GM23338 (cell line): ENCODE measurements at regions not wholly inside any gene's neighbourhood (a gene's known extent, or its start where the extent isn't known, plus 50 kb on each side); places are given as distances from the start of the nearest gene placed in this dataset.

ENCODE experiments used
- ATAC-seq: fragments of 200-7000 bp; cut with Tn5 transposase; 3 replicates; pipeline ENCODE4 v1.9.1; 2020
- DNase-seq: peaks from one replicate; pipeline ENCODE4 v3.0.0-alpha.2; 2015; ENCODE audit warnings: low spot score
- H2AFZ ChIP-seq: fragments of 200-600 bp; sonication (generic); 2 replicates; pipeline ENCODE4 v1.8.0; 2016; ENCODE audit warnings: antibody characterized with exemption, mild to moderate bottlenecking, moderate library complexity
- H3F3A ChIP-seq: fragments of 200-600 bp; sonication (generic); replicated peaks from 2 replicates; pipeline ENCODE4 v1.8.0; 2017; ENCODE audit warnings: antibody characterized with exemption, mixed run types, low read depth
- H3K27ac ChIP-seq: fragments of 200-600 bp; sonication (generic); 2 replicates; pipeline ENCODE4 v1.6.1; 2016; ENCODE audit warnings: low read depth
- H3K27me3 ChIP-seq: fragments of 200-600 bp; sonication (generic); 2 replicates; pipeline ENCODE4 v1.8.0; 2016; ENCODE audit warnings: mild to moderate bottlenecking, mixed run types, moderate library complexity; ENCODE audit not compliant: insufficient read depth
- H3K36me3 ChIP-seq: fragments of 200-600 bp; sonication (generic); 2 replicates; pipeline ENCODE4 v1.8.0; 2016; ENCODE audit warnings: mild to moderate bottlenecking; ENCODE audit not compliant: insufficient read depth
- H3K4me1 ChIP-seq: fragments of 200-600 bp; sonication (generic); 2 replicates; pipeline ENCODE4 v1.8.0; 2016; ENCODE audit warnings: mild to moderate bottlenecking, moderate library complexity; ENCODE audit not compliant: insufficient read depth
- H3K4me2 ChIP-seq: fragments of 200-600 bp; sonication (generic); 2 replicates; pipeline ENCODE4 v1.7.1; 2017; ENCODE audit warnings: mixed run types
- H3K4me3 ChIP-seq: fragments of 200-600 bp; sonication (generic); 2 replicates; pipeline ENCODE4 v1.6.1; 2016; ENCODE audit warnings: mixed run types
- H3K79me2 ChIP-seq: fragments of 200-600 bp; sonication (generic); replicated peaks from 2 replicates; pipeline ENCODE4 v1.8.0; 2017; ENCODE audit warnings: mild to moderate bottlenecking; ENCODE audit not compliant: insufficient read depth
- H3K9me2 ChIP-seq: fragments of 200-600 bp; sonication (generic); 2 replicates; pipeline ENCODE4 v1.8.0; 2017; ENCODE audit not compliant: insufficient read depth
- H4K20me1 ChIP-seq: fragments of 200-600 bp; sonication (generic); replicated peaks from 2 replicates; pipeline ENCODE4 v1.8.0; 2017; ENCODE audit warnings: mild to moderate bottlenecking; ENCODE audit not compliant: insufficient read depth
- H3K27ac Mint-ChIP-seq: 2 replicates; pipeline ENCODE4 v1.8.0; 2020; ENCODE audit warnings: inconsistent platforms, mild to moderate bottlenecking, moderate library complexity, mixed read lengths
- H3K27me3 Mint-ChIP-seq: 3 replicates; pipeline ENCODE4 v1.8.0; 2022; ENCODE audit warnings: low read depth, mild to moderate bottlenecking, moderate library complexity, mixed read lengths, inconsistent platforms; ENCODE audit not compliant: insufficient read depth, poor library complexity
- H3K36me3 Mint-ChIP-seq: 3 replicates; pipeline ENCODE4 v1.8.0; 2021; ENCODE audit warnings: low read depth, mild to moderate bottlenecking, inconsistent platforms, moderate library complexity, mixed read lengths
- H3K4me1 Mint-ChIP-seq: 3 replicates; pipeline ENCODE4 v1.8.0; 2020; ENCODE audit warnings: mild to moderate bottlenecking, inconsistent platforms, mixed read lengths
- H3K4me3 Mint-ChIP-seq: 3 replicates; pipeline ENCODE4 v1.8.0; 2021; ENCODE audit warnings: moderate library complexity, mild to moderate bottlenecking, inconsistent platforms, mixed read lengths
- H3K9me3 Mint-ChIP-seq: 3 replicates; pipeline ENCODE4 v1.8.0; 2020; ENCODE audit warnings: moderate library complexity, mild to moderate bottlenecking, inconsistent platforms, mixed read lengths
- CREB1 ChIP-seq: fragments of 250-450 bp; sonication (Bioruptor Pico); IDR thresholded peaks from 2 replicates; pipeline ENCODE4 v1.5.0; 2020; ENCODE audit warnings: low read depth, mild to moderate bottlenecking, moderate library complexity
- CTCF ChIP-seq, 2 experiments: fragments of 200-600 bp in 1 of 2; sonication (generic) in 1 of 2; conservative IDR thresholded peaks; 2 replicates each; pipeline versions ENCODE4 v1.5.1 to v1.6.1; 2016 to 2017; ENCODE audit warnings: antibody characterized with exemption in 2 of 2, low read depth in 2 of 2, mild to moderate bottlenecking in 2 of 2, moderate library complexity in 1 of 2
- ETS1 ChIP-seq: IDR thresholded peaks from 2 replicates; pipeline ENCODE4 v1.6.1; 2016; ENCODE audit warnings: antibody characterized with exemption
- EZH2 ChIP-seq: fragments of 200-600 bp; sonication (generic); IDR thresholded peaks from one replicate; pipeline ENCODE4 v1.8.0; 2017; ENCODE audit warnings: antibody characterized with exemption, mild to moderate bottlenecking, low read depth; ENCODE audit not compliant: unreplicated experiment
- EZH2phosphoT487 ChIP-seq: fragments of 200-600 bp; sonication (generic); IDR thresholded peaks from one replicate; pipeline ENCODE4 v1.8.1; 2018; ENCODE audit warnings: antibody characterized with exemption; ENCODE audit not compliant: unreplicated experiment
- JUNB ChIP-seq: IDR thresholded peaks from one replicate; pipeline ENCODE4 v1.6.1; 2016; ENCODE audit warnings: antibody characterized with exemption; ENCODE audit not compliant: unreplicated experiment
- NANOG ChIP-seq: IDR thresholded peaks from 2 replicates; pipeline ENCODE4 v1.6.1; 2016; ENCODE audit warnings: antibody characterized with exemption, borderline replicate concordance
- POLR2AphosphoS5 ChIP-seq: IDR thresholded peaks from 2 replicates; pipeline ENCODE4 v1.6.1; 2016; ENCODE audit warnings: antibody characterized with exemption, low read depth
- REST ChIP-seq: IDR thresholded peaks from one replicate; pipeline ENCODE4 v1.6.1; 2018; ENCODE audit warnings: antibody characterized with exemption; ENCODE audit not compliant: unreplicated experiment
- STAT1 ChIP-seq: IDR thresholded peaks from one replicate; pipeline ENCODE4 v1.6.1; 2016; ENCODE audit warnings: antibody characterized with exemption; ENCODE audit not compliant: unreplicated experiment
- ZNF114 ChIP-seq: fragments of 250-450 bp; sonication (Bioruptor Pico); IDR thresholded peaks from 2 replicates; pipeline ENCODE4 v1.5.0; 2020; ENCODE audit warnings: mild to moderate bottlenecking, moderate library complexity
- ZNF331 ChIP-seq: fragments of 250-450 bp; sonication (Bioruptor Pico); IDR thresholded peaks from 2 replicates; pipeline ENCODE4 v1.5.0; 2020; ENCODE audit warnings: low read depth, mild to moderate bottlenecking, moderate library complexity
- TF ChIP-seq, protein P1 (sequence below): fragments of 250-450 bp; sonication (Bioruptor Pico); IDR thresholded peaks from 2 replicates; pipeline ENCODE4 v1.5.0; 2020; ENCODE audit warnings: mild to moderate bottlenecking, moderate library complexity

GRCh38 chr17:73896966-73897365 lies 252.7 kb upstream of the SDK2 start:
- H3K9me2 ChIP-seq, result no peaks in the 10 kb centered on the region
- DNase-seq, result no peak
- no peaks in the 10 kb centered on the region for H3K36me3 ChIP-seq
- H2AFZ ChIP-seq, result no peak overlapping the region
- peaks cover 56% of the 10 kb centered on the region for H3K27me3 ChIP-seq
- Mint-ChIP-seq H3K9me3 (0 out of 3 replicates have a peak, but pooled peaks cover 4% of the 10 kb centered on the region), H3K4me1 (no peaks in the 10 kb centered on the region; the same call in none of the 3 replicates), H3K4me3 (no peak overlapping the region), H3K27me3 (peaks cover 26% of the 10 kb centered on the region), H3K27ac (no peak overlapping the region), H3K36me3 (no peaks in the 10 kb centered on the region)
- no peak overlapping the region for H3K4me3 ChIP-seq
- H3K4me1 ChIP-seq, result no peaks in the 10 kb centered on the region; the same call in 1 of the 2 replicates
- ATAC-seq, result no peak
- no peaks in the 10 kb centered on the region; the same call in 1 of the 2 replicates for H4K20me1 ChIP-seq
- no peaks in the 10 kb centered on the region for H3F3A ChIP-seq
- H3K4me2 ChIP-seq, result no peak overlapping the region
- no peak overlapping the region for H3K27ac ChIP-seq
- TF ChIP-seq ZNF331 (CRISPR knock-in tag) (no peak), EZH2phosphoT487 (no peak), NANOG (no peak), REST (no peak), ZNF114 (CRISPR knock-in tag) (no peak), POLR2AphosphoS5 (no peak), ETS1 (no peak), CREB1 (CRISPR knock-in tag) (no peak), JUNB (no peak), STAT1 (no peak), CTCF (conservative IDR thresholded peaks at IDR 0.05; ENCODE audit: low read depth in 2 of 2) (no peak), EZH2 (no peak)
- TF ChIP-seq, protein P1, sequence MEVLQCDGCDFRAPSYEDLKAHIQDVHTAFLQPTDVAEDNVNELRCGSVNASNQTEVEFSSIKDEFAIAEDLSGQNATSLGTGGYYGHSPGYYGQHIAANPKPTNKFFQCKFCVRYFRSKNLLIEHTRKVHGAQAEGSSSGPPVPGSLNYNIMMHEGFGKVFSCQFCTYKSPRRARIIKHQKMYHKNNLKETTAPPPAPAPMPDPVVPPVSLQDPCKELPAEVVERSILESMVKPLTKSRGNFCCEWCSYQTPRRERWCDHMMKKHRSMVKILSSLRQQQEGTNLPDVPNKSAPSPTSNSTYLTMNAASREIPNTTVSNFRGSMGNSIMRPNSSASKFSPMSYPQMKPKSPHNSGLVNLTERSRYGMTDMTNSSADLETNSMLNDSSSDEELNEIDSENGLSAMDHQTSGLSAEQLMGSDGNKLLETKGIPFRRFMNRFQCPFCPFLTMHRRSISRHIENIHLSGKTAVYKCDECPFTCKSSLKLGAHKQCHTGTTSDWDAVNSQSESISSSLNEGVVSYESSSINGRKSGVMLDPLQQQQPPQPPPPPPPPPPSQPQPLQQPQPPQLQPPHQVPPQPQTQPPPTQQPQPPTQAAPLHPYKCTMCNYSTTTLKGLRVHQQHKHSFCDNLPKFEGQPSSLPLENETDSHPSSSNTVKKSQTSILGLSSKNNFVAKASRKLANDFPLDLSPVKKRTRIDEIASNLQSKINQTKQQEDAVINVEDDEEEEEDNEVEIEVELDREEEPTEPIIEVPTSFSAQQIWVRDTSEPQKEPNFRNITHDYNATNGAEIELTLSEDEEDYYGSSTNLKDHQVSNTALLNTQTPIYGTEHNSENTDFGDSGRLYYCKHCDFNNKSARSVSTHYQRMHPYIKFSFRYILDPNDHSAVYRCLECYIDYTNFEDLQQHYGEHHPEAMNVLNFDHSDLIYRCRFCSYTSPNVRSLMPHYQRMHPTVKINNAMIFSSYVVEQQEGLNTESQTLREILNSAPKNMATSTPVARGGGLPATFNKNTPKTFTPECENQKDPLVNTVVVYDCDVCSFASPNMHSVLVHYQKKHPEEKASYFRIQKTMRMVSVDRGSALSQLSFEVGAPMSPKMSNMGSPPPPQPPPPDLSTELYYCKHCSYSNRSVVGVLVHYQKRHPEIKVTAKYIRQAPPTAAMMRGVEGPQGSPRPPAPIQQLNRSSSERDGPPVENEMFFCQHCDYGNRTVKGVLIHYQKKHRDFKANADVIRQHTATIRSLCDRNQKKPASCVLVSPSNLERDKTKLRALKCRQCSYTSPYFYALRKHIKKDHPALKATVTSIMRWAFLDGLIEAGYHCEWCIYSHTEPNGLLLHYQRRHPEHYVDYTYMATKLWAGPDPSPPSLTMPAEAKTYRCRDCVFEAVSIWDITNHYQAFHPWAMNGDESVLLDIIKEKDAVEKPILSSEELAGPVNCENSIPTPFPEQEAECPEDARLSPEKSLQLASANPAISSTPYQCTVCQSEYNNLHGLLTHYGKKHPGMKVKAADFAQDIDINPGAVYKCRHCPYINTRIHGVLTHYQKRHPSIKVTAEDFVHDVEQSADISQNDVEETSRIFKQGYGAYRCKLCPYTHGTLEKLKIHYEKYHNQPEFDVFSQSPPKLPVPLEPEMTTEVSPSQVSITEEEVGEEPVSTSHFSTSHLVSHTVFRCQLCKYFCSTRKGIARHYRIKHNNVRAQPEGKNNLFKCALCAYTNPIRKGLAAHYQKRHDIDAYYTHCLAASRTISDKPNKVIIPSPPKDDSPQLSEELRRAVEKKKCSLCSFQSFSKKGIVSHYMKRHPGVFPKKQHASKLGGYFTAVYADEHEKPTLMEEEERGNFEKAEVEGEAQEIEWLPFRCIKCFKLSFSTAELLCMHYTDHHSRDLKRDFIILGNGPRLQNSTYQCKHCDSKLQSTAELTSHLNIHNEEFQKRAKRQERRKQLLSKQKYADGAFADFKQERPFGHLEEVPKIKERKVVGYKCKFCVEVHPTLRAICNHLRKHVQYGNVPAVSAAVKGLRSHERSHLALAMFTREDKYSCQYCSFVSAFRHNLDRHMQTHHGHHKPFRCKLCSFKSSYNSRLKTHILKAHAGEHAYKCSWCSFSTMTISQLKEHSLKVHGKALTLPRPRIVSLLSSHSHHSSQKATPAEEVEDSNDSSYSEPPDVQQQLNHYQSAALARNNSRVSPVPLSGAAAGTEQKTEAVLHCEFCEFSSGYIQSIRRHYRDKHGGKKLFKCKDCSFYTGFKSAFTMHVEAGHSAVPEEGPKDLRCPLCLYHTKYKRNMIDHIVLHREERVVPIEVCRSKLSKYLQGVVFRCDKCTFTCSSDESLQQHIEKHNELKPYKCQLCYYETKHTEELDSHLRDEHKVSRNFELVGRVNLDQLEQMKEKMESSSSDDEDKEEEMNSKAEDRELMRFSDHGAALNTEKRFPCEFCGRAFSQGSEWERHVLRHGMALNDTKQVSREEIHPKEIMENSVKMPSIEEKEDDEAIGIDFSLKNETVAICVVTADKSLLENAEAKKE (CRISPR knock-in tag), result no peak
- H3K79me2 ChIP-seq, result no peaks in the 10 kb centered on the region
